Putamen (tissue), 1 donor: ENCODE measurements at regions not wholly inside any gene's neighbourhood (a gene's known extent, or its start where the extent isn't known, plus 50 kb on each side); places are given as distances from the start of the nearest gene placed in this dataset.
"Not testable (repeated sequence)": the region's sequence is repeated elsewhere in the genome, so short reads cannot be mapped to it uniquely, and the experiment has no call there.

Experiments used
- DNase-seq: peaks from one replicate; pipeline ENCODE4 v3.0.0-alpha.2; 2016; ENCODE audit warnings: low spot score

GRCh38 chr9:90058182-90058763 is 453.5 kb downstream of the GADD45G start:
- DNase-seq, result no peak

- DNase-seq, result no peak
These were observed 454.6 kb downstream of the GADD45G start for GRCh38 chr9:90059436-90059835.

GRCh38 chr9:90060256-90060655 is 455.4 kb downstream of the GADD45G start:
- DNase-seq, result no peak

- no peak for DNase-seq
These were observed 456.4 kb downstream of the GADD45G start for GRCh38 chr9:90061187-90061586.

GRCh38 chr9:90062982-90063381 is 458.2 kb downstream of the GADD45G start:
- no peak for DNase-seq

- no peak for DNase-seq
These were observed 459.4 kb downstream of the GADD45G start for GRCh38 chr9:90064248-90064647.

- DNase-seq, result no peak
These were observed 460.2 kb downstream of the GADD45G start for GRCh38 chr9:90064971-90065370.

- DNase-seq, result no peak
These were observed 461.0 kb downstream of the GADD45G start for GRCh38 chr9:90065851-90066250.

GRCh38 chr9:90069085-90069484 is 464.3 kb downstream of the GADD45G start:
- DNase-seq, result no peak

- DNase-seq, result no peak
These were observed 465.2 kb downstream of the GADD45G start for GRCh38 chr9:90070056-90070455.

GRCh38 chr9:90070469-90070868 is 465.7 kb downstream of the GADD45G start:
- no peak for DNase-seq

- no peak for DNase-seq
These were observed 466.3 kb downstream of the GADD45G start for GRCh38 chr9:90070931-90071660.

- DNase-seq, result no peak
These were observed 468.6 kb downstream of the GADD45G start for GRCh38 chr9:90073186-90073945.

GRCh38 chr9:90074316-90074962 is 469.6 kb downstream of the GADD45G start:
- no peak for DNase-seq

GRCh38 chr9:90077598-90077997 is 472.8 kb downstream of the GADD45G start:
- DNase-seq, result not testable (repeated sequence)

GRCh38 chr9:90078988-90079421 is 474.2 kb downstream of the GADD45G start:
- no peak for DNase-seq

- no peak for DNase-seq
These were observed 480.8 kb downstream of the GADD45G start for GRCh38 chr9:90085633-90086032.

- no peak for DNase-seq
These were observed 481.3 kb downstream of the GADD45G start for GRCh38 chr9:90086101-90086511.

- no peak for DNase-seq
These were observed 483.6 kb downstream of the GADD45G start for GRCh38 chr9:90088434-90088833.

GRCh38 chr9:90088856-90089255 is 484.0 kb downstream of the GADD45G start:
- DNase-seq, result no peak

- DNase-seq, result no peak
These were observed 486.2 kb downstream of the GADD45G start for GRCh38 chr9:90090997-90091396.

- DNase-seq, result no peak
These were observed 487.7 kb downstream of the GADD45G start for GRCh38 chr9:90092508-90092907.

GRCh38 chr9:90095682-90096081 is 490.9 kb downstream of the GADD45G start:
- DNase-seq, result no peak
